Panc1 (cell line): ENCODE measurements at regions not wholly inside any gene's neighbourhood (a gene's known extent, or its start where the extent isn't known, plus 50 kb on each side); places are given as distances from the start of the nearest gene placed in this dataset.

Source experiments
- ATAC-seq: fragments of 200-7000 bp; cut with Tn5 transposase; 2 replicates; pipeline ENCODE4 v1.9.1; 2020; ENCODE audit warnings: mild to moderate bottlenecking, moderate library complexity
- BruUV-seq: library from RNA; stranded (reverse); fragments of 400-500 nt; replicated peaks from 2 replicates; lab custom pipeline; 2021; lab: Mats Ljungman, UMichigan
- CTCF ChIA-PET: fragments of 300-600 bp; sonication (Branson Sonifier 250); formaldehyde crosslinking; loops from one replicate; lab custom pipeline; 2022; ENCODE audit warnings: antibody characterized with exemption; lab: Charles Lee
- POLR2A ChIA-PET: fragments of 300-600 bp; sonication (Branson Sonifier 250); formaldehyde crosslinking; loops from one replicate; lab custom pipeline; 2022; ENCODE audit warnings: antibody characterized with exemption; lab: Charles Lee
- DNase-seq: peaks from one replicate; pipeline ENCODE4 v3.0.0-alpha.2; 2010; ENCODE audit warnings: low read depth, low spot score
- H3K27ac ChIP-seq: 2 replicates; pipeline ENCODE4 v1.5.1; 2011; ENCODE audit warnings: mild to moderate bottlenecking, low read length, inconsistent platforms
- H3K27me3 ChIP-seq: fragments of 200-500 bp; sonication (Bioruptor generic); 2 replicates; pipeline ENCODE4 v1.6.0; 2014; ENCODE audit warnings: low read length, inconsistent platforms; ENCODE audit not compliant: control insufficient read depth, insufficient read depth
- H3K36me3 ChIP-seq: fragments of 200-500 bp; sonication (Bioruptor generic); 2 replicates; pipeline ENCODE4 v1.5.1; 2014; ENCODE audit warnings: inconsistent platforms, mild to moderate bottlenecking, low read length, moderate library complexity; ENCODE audit not compliant: control insufficient read depth, insufficient read depth
- H3K4me1 ChIP-seq: 2 replicates; pipeline ENCODE4 v1.5.1; 2011; ENCODE audit warnings: inconsistent platforms, mild to moderate bottlenecking, low read length, moderate library complexity; ENCODE audit not compliant: control insufficient read depth, insufficient read depth
- H3K4me3 ChIP-seq, 2 experiments: 2 replicates each; pipeline ENCODE4 v1.5.1; 2011 to 2012; ENCODE audit warnings: low read depth in 2 of 2, low read length in 2 of 2, mild to moderate bottlenecking in 2 of 2, inconsistent platforms in 1 of 2, moderate library complexity in 1 of 2
- H3K9me3 ChIP-seq: fragments of 200-500 bp; sonication (Bioruptor generic); 2 replicates; pipeline ENCODE4 v1.5.1; 2014; ENCODE audit warnings: low read depth, mild to moderate bottlenecking, inconsistent platforms, low read length, moderate library complexity; ENCODE audit not compliant: control insufficient read depth, insufficient read depth
- POLR2AphosphoS5 ChIP-seq: IDR thresholded peaks from 2 replicates; pipeline ENCODE4 v1.6.1; 2012; ENCODE audit warnings: mild to moderate bottlenecking, low read depth, low read length, moderate library complexity
- REST ChIP-seq, 2 experiments: IDR thresholded peaks; 2 replicates each; pipeline ENCODE4 v1.6.1; 2011 to 2012; ENCODE audit warnings: low read depth in 2 of 2, control low read depth in 1 of 2, low read length in 1 of 2, mild to moderate bottlenecking in 1 of 2, moderate library complexity in 1 of 2; ENCODE audit not compliant: insufficient read depth in 1 of 2
- SIN3A ChIP-seq: IDR thresholded peaks from 2 replicates; pipeline ENCODE4 v1.6.1; 2012; ENCODE audit warnings: low read depth, mild to moderate bottlenecking, low read length, moderate library complexity, borderline replicate concordance; ENCODE audit not compliant: insufficient read depth
- TCF7L2 ChIP-seq: IDR thresholded peaks from 2 replicates; pipeline ENCODE4 v1.6.1; 2011; ENCODE audit warnings: mild to moderate bottlenecking, low read depth, low read length, inconsistent platforms
- in situ Hi-C: cut with HindIII; loops from 2 replicates; pipeline ENCODE4 v1.10.0; 2016; ENCODE audit warnings: low sequenced_read_pairs, low pct_unique_long_range_greater_than_20kb
- intact Hi-C: fragments of 100-400 bp; cut with micrococcal nuclease; formaldehyde crosslinking; loops from one replicate; pipeline ENCODE4 v1.10.0; 2022; ENCODE audit not compliant: unreplicated experiment
- TF ChIP-seq, protein P1 (sequence below): fragments of 450-650 bp; IDR thresholded peaks from 2 replicates; pipeline ENCODE4 v1.5.1; 2017; ENCODE audit warnings: mild to moderate bottlenecking

DNA sequence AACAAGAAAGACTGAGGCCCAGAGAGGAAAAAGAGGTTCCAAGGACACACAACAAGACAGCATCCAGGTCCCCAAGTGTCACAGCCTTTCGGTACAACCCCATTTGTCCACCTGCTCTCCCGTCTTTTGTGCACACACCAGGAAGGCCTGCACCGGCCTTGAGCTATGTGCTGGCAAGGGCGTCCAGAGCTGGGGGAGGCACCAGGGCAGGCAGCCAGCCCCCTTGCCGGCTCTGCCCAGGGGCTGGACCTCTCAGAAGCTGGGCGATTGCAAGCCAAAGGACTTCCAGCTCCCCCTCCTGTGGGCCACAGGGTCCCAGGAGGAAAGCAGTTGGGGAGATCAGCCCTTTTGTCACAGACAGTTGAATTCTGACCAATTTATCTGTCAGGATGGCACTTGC lies 210.5 kb downstream of the MN1 start:
- ChIA-PET CTCF (no interaction called here), POLR2A (interaction anchor here (0.6 kb wide), 1 partner anchor 679 kb away, joined by 5 read pairs; no protein-coding TSS in a partner anchor)
- no TSS peak for BruUV-seq

GRCh38 chr22:27593378-27593777 lies 208.2 kb downstream of the MN1 start:
- ATAC-seq: no peak
- intact Hi-C loops: no loop called here
- no peak for DNase-seq
- no peaks in the 10 kb centered on the region for H3K4me1 ChIP-seq
- no peak overlapping the region for H3K4me3 ChIP-seq
- H3K27me3 ChIP-seq: no peaks in the 10 kb centered on the region
- TF ChIP-seq, protein P1, sequence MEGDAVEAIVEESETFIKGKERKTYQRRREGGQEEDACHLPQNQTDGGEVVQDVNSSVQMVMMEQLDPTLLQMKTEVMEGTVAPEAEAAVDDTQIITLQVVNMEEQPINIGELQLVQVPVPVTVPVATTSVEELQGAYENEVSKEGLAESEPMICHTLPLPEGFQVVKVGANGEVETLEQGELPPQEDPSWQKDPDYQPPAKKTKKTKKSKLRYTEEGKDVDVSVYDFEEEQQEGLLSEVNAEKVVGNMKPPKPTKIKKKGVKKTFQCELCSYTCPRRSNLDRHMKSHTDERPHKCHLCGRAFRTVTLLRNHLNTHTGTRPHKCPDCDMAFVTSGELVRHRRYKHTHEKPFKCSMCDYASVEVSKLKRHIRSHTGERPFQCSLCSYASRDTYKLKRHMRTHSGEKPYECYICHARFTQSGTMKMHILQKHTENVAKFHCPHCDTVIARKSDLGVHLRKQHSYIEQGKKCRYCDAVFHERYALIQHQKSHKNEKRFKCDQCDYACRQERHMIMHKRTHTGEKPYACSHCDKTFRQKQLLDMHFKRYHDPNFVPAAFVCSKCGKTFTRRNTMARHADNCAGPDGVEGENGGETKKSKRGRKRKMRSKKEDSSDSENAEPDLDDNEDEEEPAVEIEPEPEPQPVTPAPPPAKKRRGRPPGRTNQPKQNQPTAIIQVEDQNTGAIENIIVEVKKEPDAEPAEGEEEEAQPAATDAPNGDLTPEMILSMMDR: no peak
- no peak for TF ChIP-seq REST (IDR thresholded peaks at IDR 0.05; ENCODE audit: insufficient read depth in 1 of 2, low read depth in 2 of 2, low read length in 1 of 2)
- TF ChIP-seq SIN3A: no peak
- H3K36me3 ChIP-seq: no peaks in the 10 kb centered on the region
- POLR2A ChIA-PET: no interaction called here
- in situ Hi-C loops: no loop called here
- BruUV-seq: no TSS peak
- no peaks in the 10 kb centered on the region for H3K9me3 ChIP-seq
- H3K27ac ChIP-seq: no peak overlapping the region
- CTCF ChIA-PET: no interaction called here

More for the DNA sequence above, 210.5 kb downstream of the MN1 start:
- H3K27me3 ChIP-seq: no peaks in the 10 kb centered on the region; the same call in 1 of the 2 replicates
- in situ Hi-C loops (no loop called here), intact Hi-C loops (no loop called here)
- no peaks in the 10 kb centered on the region for H3K36me3 ChIP-seq
- H3K4me3 ChIP-seq: no peak overlapping the region
- no peaks in the 10 kb centered on the region for H3K4me1 ChIP-seq
- H3K9me3 ChIP-seq: no peaks in the 10 kb centered on the region
- ATAC-seq (no peak), DNase-seq (no peak)
- TF ChIP-seq, protein P1: no peak
- no peak for TF ChIP-seq REST (IDR thresholded peaks at IDR 0.05; ENCODE audit: insufficient read depth in 1 of 2, low read depth in 2 of 2, low read length in 1 of 2)
- TF ChIP-seq TCF7L2: no peak
- no peak for TF ChIP-seq SIN3A
- no peak for TF ChIP-seq POLR2AphosphoS5
- H3K27ac ChIP-seq: no peak overlapping the region
